Vagina (tissue), 2 donors: ENCODE measurements at regions not wholly inside any gene's neighbourhood (a gene's known extent, or its start where the extent isn't known, plus 50 kb on each side); places are given as distances from the start of the nearest gene placed in this dataset.
"Not testable (repeated sequence)": the region's sequence is repeated elsewhere in the genome, so short reads cannot be mapped to it uniquely, and the experiment has no call there.

ENCODE experiments used
- DNase-seq, 2 donors: peaks; one replicate each; pipeline ENCODE4 v3.0.0-alpha.2; 2017; ENCODE audit errors: extremely low spot score in 2 of 2
- H3K27ac ChIP-seq: fragments of 200-600 bp; sonication (generic); one replicate; pipeline ENCODE4 v1.5.1; 2019
- H3K27me3 ChIP-seq: fragments of 200-600 bp; sonication (generic); one replicate; pipeline ENCODE4 v1.5.1; 2019
- H3K36me3 ChIP-seq, 2 donors: fragments of 200-600 bp; sonication (generic); one replicate each; pipeline ENCODE4 v1.5.1; 2017 to 2019
- H3K4me1 ChIP-seq: fragments of 200-600 bp; sonication (generic); one replicate; pipeline ENCODE4 v1.5.1; 2019
- H3K4me3 ChIP-seq, 2 donors: fragments of 200-600 bp; sonication (generic); 1 replicate in 1 of 2; 2 replicates in 1 of 2; pipeline ENCODE4 v1.5.1; 2016 to 2019
- H3K9me3 ChIP-seq: fragments of 200-600 bp; sonication (generic); one replicate; pipeline ENCODE4 v1.5.1; 2019
- CTCF ChIP-seq, 3 experiments: fragments of 450-650 bp in 2 of 3; fragments of 200-600 bp in 1 of 3; sonication (generic) in 1 of 3; IDR thresholded peaks; one replicate each; pipeline ENCODE4 v1.5.1; 2017 to 2019; ENCODE audit warnings: antibody characterized with exemption in 3 of 3, mild to moderate bottlenecking in 2 of 3, moderate library complexity in 2 of 3
- POLR2A ChIP-seq, 2 donors: fragments of 450-650 bp; IDR thresholded peaks; one replicate each; pipeline ENCODE4 v1.6.1; 2017; ENCODE audit warnings: antibody characterized with exemption in 2 of 2, mild to moderate bottlenecking in 2 of 2, moderate library complexity in 2 of 2
- POLR2AphosphoS5 ChIP-seq, 2 donors: sonication (generic); formaldehyde crosslinking; IDR thresholded peaks; one replicate each; pipeline ENCODE4 v1.9.0; 2017; ENCODE audit warnings: antibody characterized with exemption in 2 of 2, mild to moderate bottlenecking in 2 of 2, low read depth in 1 of 2; ENCODE audit not compliant: insufficient read depth in 1 of 2
- intact Hi-C: fragments of 100-400 bp; cut with DNase I; formaldehyde crosslinking; loops from one replicate; pipeline ENCODE4 v1.15.1; 2023

DNA sequence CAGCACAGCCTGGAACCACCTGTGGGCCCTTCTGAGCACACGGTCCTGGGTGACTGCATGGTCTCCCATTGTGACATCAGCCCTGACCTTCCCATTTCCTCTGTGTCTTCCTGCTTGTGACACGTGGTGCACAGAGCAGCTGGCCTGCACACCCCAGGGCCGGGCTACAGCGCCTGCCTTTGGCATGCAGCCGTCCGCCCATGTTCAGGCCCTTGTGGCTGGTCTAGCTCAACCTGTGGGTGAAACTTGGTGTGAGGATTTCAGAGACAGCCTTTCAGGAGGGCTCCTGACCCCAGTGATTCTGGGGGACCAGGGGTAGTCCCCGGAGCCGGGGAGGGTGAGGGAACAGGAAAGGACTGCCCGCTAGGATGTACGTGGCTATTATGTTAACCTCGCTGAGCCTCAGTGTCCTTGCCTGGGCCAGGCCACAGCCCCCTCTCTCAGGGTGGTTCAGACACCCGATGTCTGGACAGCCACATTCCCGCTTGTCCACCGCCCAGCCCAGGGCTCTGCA lies 284.8 kb upstream of the HS6ST1 start:
- intact Hi-C loops: no loop called here
- no peak overlapping the region for H3K4me3 ChIP-seq
- H3K36me3 ChIP-seq: no peaks in the 10 kb centered on the region
- TF ChIP-seq POLR2AphosphoS5 (IDR thresholded peaks at IDR 0.05; ENCODE audit: insufficient read depth in 1 of 2, low read depth in 1 of 2) (no peak), CTCF (IDR thresholded peaks at IDR 0.05) (no peak), POLR2A (IDR thresholded peaks at IDR 0.05) (no peak)
- no peaks in the 10 kb centered on the region for H3K27me3 ChIP-seq
- no peaks in the 10 kb centered on the region for H3K4me1 ChIP-seq
- DNase-seq: no peak
- no peak overlapping the region for H3K27ac ChIP-seq
- no peaks in the 10 kb centered on the region for H3K9me3 ChIP-seq

DNA sequence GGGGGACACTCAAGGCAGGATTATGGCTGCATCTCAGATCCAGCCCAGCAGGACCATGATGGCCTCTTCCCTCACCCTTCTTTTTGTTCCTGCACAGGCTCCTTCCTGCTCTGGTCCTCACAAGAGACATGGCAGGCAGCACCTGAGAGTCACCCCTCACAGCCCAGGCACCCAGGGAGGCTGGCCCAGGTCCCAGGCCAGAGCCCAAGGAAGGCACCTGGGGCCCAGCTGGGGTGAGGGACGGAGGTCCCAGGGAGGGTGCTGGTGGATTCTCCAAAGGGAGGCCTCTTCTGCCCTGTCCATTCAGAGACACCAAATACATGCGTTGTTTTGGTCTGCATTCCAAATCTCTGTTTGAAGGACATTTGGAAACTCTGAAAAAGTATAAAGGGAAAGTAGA lies 285.4 kb upstream of the HS6ST1 start:
- Histone ChIP-seq H3K36me3 (no peaks in the 10 kb centered on the region), H3K4me1 (no peaks in the 10 kb centered on the region), H3K4me3 (no peak overlapping the region), H3K27ac (no peak overlapping the region), H3K27me3 (no peaks in the 10 kb centered on the region), H3K9me3 (no peaks in the 10 kb centered on the region)
- intact Hi-C loops: no loop called here
- TF ChIP-seq POLR2AphosphoS5 (IDR thresholded peaks at IDR 0.05; ENCODE audit: insufficient read depth in 1 of 2, low read depth in 1 of 2) (no peak), POLR2A (IDR thresholded peaks at IDR 0.05) (no peak), CTCF (IDR thresholded peaks at IDR 0.05) (no peak)
- no peak for DNase-seq

- H3K4me3 ChIP-seq, H3K4me1 ChIP-seq, H3K9me3 ChIP-seq, intact Hi-C loops, H3K27ac ChIP-seq, H3K27me3 ChIP-seq, H3K36me3 ChIP-seq, DNase-seq: not testable (repeated sequence)
These were observed 285.9 kb upstream of the HS6ST1 start for GRCh38 chr2:128604581-128604980.

DNA sequence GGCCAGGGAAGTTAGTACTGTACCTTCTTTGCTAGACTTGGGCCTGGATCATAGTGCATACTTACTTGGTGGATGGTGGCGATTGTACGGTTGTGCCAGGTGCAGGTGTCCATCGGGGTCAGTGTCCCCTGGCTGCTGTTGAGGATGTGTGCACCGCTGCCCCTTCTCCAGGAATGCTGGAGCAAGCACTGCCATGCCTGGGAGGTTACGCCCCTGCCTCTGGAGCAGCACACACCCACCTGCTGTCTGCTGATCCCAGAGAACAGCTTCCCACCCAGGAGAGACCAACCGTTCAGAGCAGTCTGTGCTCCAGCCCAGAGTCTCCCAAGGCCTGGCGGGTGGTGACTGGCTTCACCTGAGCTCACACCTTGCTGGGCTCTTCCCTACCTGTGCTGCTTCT lies 286.8 kb upstream of the HS6ST1 start:
- intact Hi-C loops: no loop called here
- DNase-seq: no peak

GRCh38 chr2:128605931-128606330 lies 287.3 kb upstream of the HS6ST1 start:
- no peak overlapping the region for H3K27ac ChIP-seq
- H3K4me3 ChIP-seq: no peak overlapping the region
- no peaks in the 10 kb centered on the region for H3K36me3 ChIP-seq
- no peaks in the 10 kb centered on the region for H3K9me3 ChIP-seq
- H3K4me1 ChIP-seq: no peaks in the 10 kb centered on the region
- DNase-seq: no peak
- intact Hi-C loops: no loop called here
- TF ChIP-seq POLR2A (IDR thresholded peaks at IDR 0.05) (no peak), POLR2AphosphoS5 (IDR thresholded peaks at IDR 0.05; ENCODE audit: insufficient read depth in 1 of 2, low read depth in 1 of 2) (no peak), CTCF (IDR thresholded peaks at IDR 0.05) (no peak)
- H3K27me3 ChIP-seq: no peaks in the 10 kb centered on the region

More for the DNA sequence above, 286.8 kb upstream of the HS6ST1 start:
- TF ChIP-seq POLR2A (IDR thresholded peaks at IDR 0.05) (no peak), CTCF (IDR thresholded peaks at IDR 0.05) (no peak), POLR2AphosphoS5 (IDR thresholded peaks at IDR 0.05; ENCODE audit: insufficient read depth in 1 of 2, low read depth in 1 of 2) (no peak)
- Histone ChIP-seq H3K4me1 (no peaks in the 10 kb centered on the region), H3K27me3 (no peaks in the 10 kb centered on the region), H3K4me3 (no peak overlapping the region), H3K36me3 (no peaks in the 10 kb centered on the region), H3K9me3 (no peaks in the 10 kb centered on the region), H3K27ac (no peak overlapping the region)

DNA sequence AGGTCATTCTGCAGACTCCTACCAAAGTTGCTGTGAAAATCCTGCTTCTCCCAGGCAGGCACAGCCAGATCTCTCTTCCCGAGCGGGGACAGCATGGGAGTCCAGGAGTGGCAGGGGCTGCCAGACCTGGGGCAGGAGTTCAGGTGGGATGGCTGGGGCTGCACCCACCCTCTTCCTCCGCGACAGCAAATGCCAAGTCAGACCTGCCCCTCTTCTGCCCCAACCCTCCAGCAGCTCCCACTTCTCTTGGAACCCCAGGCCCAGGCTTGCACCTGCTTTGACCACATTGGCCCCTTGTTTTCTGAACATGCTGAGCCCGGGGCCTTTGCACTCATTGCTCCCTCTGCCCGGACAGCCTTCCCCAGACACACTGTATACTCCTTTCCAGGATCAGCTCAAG lies 288.2 kb upstream of the HS6ST1 start:
- TF ChIP-seq POLR2A (IDR thresholded peaks at IDR 0.05) (no peak), CTCF (IDR thresholded peaks at IDR 0.05) (no peak), POLR2AphosphoS5 (IDR thresholded peaks at IDR 0.05; ENCODE audit: insufficient read depth in 1 of 2, low read depth in 1 of 2) (no peak)
- H3K4me3 ChIP-seq: no peak overlapping the region
- no peak for DNase-seq
- intact Hi-C loops: no loop called here
- no peak overlapping the region for H3K27ac ChIP-seq
- H3K27me3 ChIP-seq: no peaks in the 10 kb centered on the region
- H3K9me3 ChIP-seq: no peaks in the 10 kb centered on the region
- no peaks in the 10 kb centered on the region for H3K36me3 ChIP-seq
- H3K4me1 ChIP-seq: no peaks in the 10 kb centered on the region
